ENCODE measurements at regions not wholly inside any gene's neighbourhood (a gene's known extent, or its start where the extent isn't known, plus 50 kb on each side); places are given as distances from the start of the nearest gene placed in this dataset.

- no peak overlapping the region for H4K8ac ChIP-seq (ENCODE audit: low read depth, low read length)
- H3K14ac ChIP-seq (ENCODE audit: low read length), result peak overlapping the region; percentile 17
- no peak overlapping the region for H3K4me3 ChIP-seq (ENCODE audit: low read length in 2 of 2)
- H3K4me1 ChIP-seq (ENCODE audit: control insufficient read depth in 2 of 2, insufficient read depth in 1 of 2, low read depth in 1 of 2, low read length in 2 of 2), result peaks cover 15 to 30% of the 10 kb centered on the region in 2 donors
- no peak overlapping the region for H3K4ac ChIP-seq (ENCODE audit: low read length)
- peak overlapping the region; percentile 94 for H3K18ac ChIP-seq (ENCODE audit: low read length)
- no peak overlapping the region for H4K91ac ChIP-seq (ENCODE audit: low read depth, low read length, poor library complexity)
- H3K36me3 ChIP-seq (replicated peaks in 1 of 2; ENCODE audit: control insufficient read depth in 2 of 2, insufficient read depth in 2 of 2, low read length in 2 of 2), result peaks cover 0 to 2% of the 10 kb centered on the region in 2 donors
- peak overlapping the region; percentile 33 for H2BK12ac ChIP-seq (ENCODE audit: low read length)
- peak overlapping the region; percentile 99 for H2BK15ac ChIP-seq (ENCODE audit: low read length)
- no peak overlapping the region for H3K27ac ChIP-seq (replicated peaks; ENCODE audit: low read length)
- peaks cover 3 to 14% of the 10 kb centered on the region in 2 donors for H3K9me3 ChIP-seq (replicated peaks in 1 of 2; ENCODE audit: control insufficient read depth in 2 of 2, insufficient read depth in 1 of 2, low read depth in 1 of 2, low read length in 2 of 2)
- no peaks in the 10 kb centered on the region for H3K27me3 ChIP-seq (ENCODE audit: control insufficient read depth in 3 of 3, insufficient read depth in 3 of 3, low read depth in 1 of 3, low read length in 3 of 3)
- no peak overlapping the region for H3K23ac ChIP-seq (ENCODE audit: low read depth, low read length, poor library complexity)
- H2AK5ac ChIP-seq (ENCODE audit: low read depth, low read length), result peak overlapping the region; percentile 95
- no peaks in the 10 kb centered on the region for H3K79me1 ChIP-seq (ENCODE audit: low read depth, low read length)
- no peak overlapping the region for H3K4me2 ChIP-seq (ENCODE audit: insufficient read depth, low read length, poor library complexity, severe bottlenecking)
- no CpG with 5 or more reads among the region's 12 CpGs for WGBS, 2 donors (ENCODE audit: extremely low coverage in 2 of 2, insufficient read length in 2 of 2, insufficient replicate concordance in 1 of 2)
- no peak overlapping the region for H2AFZ ChIP-seq (ENCODE audit: low read length)
- H2BK5ac ChIP-seq (ENCODE audit: low read length), result no peak overlapping the region
- no peak for DNase-seq (ENCODE audit: low spot score)
- H3K9ac ChIP-seq (ENCODE audit: low read depth, low read length, poor library complexity), result no peak overlapping the region
- peak overlapping the region; percentile 84 for H2BK120ac ChIP-seq (ENCODE audit: low read depth, low read length)
Observed at GRCh38 chr2:236342951-236343350, 78.7 kb upstream of the ASB18 start.

- Histone ChIP-seq H2AK5ac (ENCODE audit: low read depth, low read length) (peak overlapping the region; percentile 95), H3K27ac (replicated peaks; ENCODE audit: low read length) (no peak overlapping the region), H3K14ac (ENCODE audit: low read length) (no peak overlapping the region), H2BK15ac (ENCODE audit: low read length) (peak overlapping the region; percentile 99), H2BK120ac (ENCODE audit: low read depth, low read length) (peak overlapping the region; percentile 84), H4K91ac (ENCODE audit: low read depth, low read length, poor library complexity) (no peak overlapping the region), H3K23ac (ENCODE audit: low read depth, low read length, poor library complexity) (no peak overlapping the region), H2BK5ac (ENCODE audit: low read length) (no peak overlapping the region), H3K79me1 (ENCODE audit: low read depth, low read length) (no peaks in the 10 kb centered on the region), H2BK12ac (ENCODE audit: low read length) (no peak overlapping the region), H3K9me3 (replicated peaks in 1 of 2; ENCODE audit: control insufficient read depth in 2 of 2, insufficient read depth in 1 of 2, low read depth in 1 of 2, low read length in 2 of 2) (peaks cover 3 to 14% of the 10 kb centered on the region in 2 donors), H3K18ac (ENCODE audit: low read length) (no peak overlapping the region), H4K8ac (ENCODE audit: low read depth, low read length) (no peak overlapping the region), H3K4me1 (ENCODE audit: control insufficient read depth in 2 of 2, insufficient read depth in 1 of 2, low read depth in 1 of 2, low read length in 2 of 2) (peaks cover 14 to 28% of the 10 kb centered on the region in 2 donors), H3K36me3 (replicated peaks in 1 of 2; ENCODE audit: control insufficient read depth in 2 of 2, insufficient read depth in 2 of 2, low read length in 2 of 2) (peaks cover 0 to 2% of the 10 kb centered on the region in 2 donors), H3K9ac (ENCODE audit: low read depth, low read length, poor library complexity) (no peak overlapping the region), H3K4me3 (ENCODE audit: low read length in 2 of 2) (no peak overlapping the region), H2AFZ (ENCODE audit: low read length) (peak overlapping the region; percentile 44), H3K27me3 (ENCODE audit: control insufficient read depth in 3 of 3, insufficient read depth in 3 of 3, low read depth in 1 of 3, low read length in 3 of 3) (no peaks in the 10 kb centered on the region), H3K4ac (ENCODE audit: low read length) (no peak overlapping the region), H3K4me2 (ENCODE audit: insufficient read depth, low read length, poor library complexity, severe bottlenecking) (no peak overlapping the region)
- no CpG with 5 or more reads among the region's 10 CpGs for WGBS, 2 donors (ENCODE audit: extremely low coverage in 2 of 2, insufficient read length in 2 of 2, insufficient replicate concordance in 1 of 2)
- peak; percentile 58 for DNase-seq (ENCODE audit: low spot score)
Observed at GRCh38 chr2:236343400-236344161, 79.4 kb upstream of the ASB18 start.

DNA sequence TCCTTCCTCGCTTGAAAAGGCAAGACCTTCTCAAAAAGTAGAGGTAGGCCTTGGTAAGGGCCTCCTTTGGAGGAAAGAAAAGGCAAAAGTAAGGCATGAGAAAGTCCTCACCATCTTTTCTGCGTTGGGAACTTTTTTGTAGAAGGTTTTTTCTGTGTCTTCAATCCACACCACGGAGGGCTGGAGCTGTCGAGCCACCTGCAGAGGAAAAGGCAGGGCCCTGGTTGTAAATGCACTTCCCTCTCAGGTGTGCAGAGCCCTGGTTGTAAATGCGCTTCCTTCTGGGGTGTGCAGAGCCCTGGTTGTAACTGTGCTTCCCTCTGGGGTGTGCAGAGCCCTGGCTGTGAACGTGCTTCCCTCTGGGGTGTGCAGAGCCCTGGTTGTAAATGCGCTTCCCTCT is 80.2 kb upstream of the ASB18 start:
- no peak overlapping the region for H4K8ac ChIP-seq (ENCODE audit: low read depth, low read length)
- H2BK120ac ChIP-seq (ENCODE audit: low read depth, low read length), result no peak overlapping the region
- no peak overlapping the region for H3K23ac ChIP-seq (ENCODE audit: low read depth, low read length, poor library complexity)
- no peak overlapping the region for H3K4me3 ChIP-seq (ENCODE audit: low read length in 2 of 2)
- no peaks in the 10 kb centered on the region for H3K27me3 ChIP-seq (ENCODE audit: control insufficient read depth in 3 of 3, insufficient read depth in 3 of 3, low read depth in 1 of 3, low read length in 3 of 3)
- H2BK5ac ChIP-seq (ENCODE audit: low read length), result no peak overlapping the region
- no peak overlapping the region for H3K14ac ChIP-seq (ENCODE audit: low read length)
- no peak overlapping the region for H4K91ac ChIP-seq (ENCODE audit: low read depth, low read length, poor library complexity)
- H2AFZ ChIP-seq (ENCODE audit: low read length), result peak overlapping the region; percentile 43
- H2AK5ac ChIP-seq (ENCODE audit: low read depth, low read length), result no peak overlapping the region
- H2BK12ac ChIP-seq (ENCODE audit: low read length), result no peak overlapping the region
- H3K79me1 ChIP-seq (ENCODE audit: low read depth, low read length), result no peaks in the 10 kb centered on the region
- H3K36me3 ChIP-seq (replicated peaks in 1 of 2; ENCODE audit: control insufficient read depth in 2 of 2, insufficient read depth in 2 of 2, low read length in 2 of 2), result peaks cover 0 to 2% of the 10 kb centered on the region in 2 donors
- H3K27ac ChIP-seq (replicated peaks; ENCODE audit: low read length), result no peak overlapping the region
- H2BK15ac ChIP-seq (ENCODE audit: low read length), result no peak overlapping the region
- no peak overlapping the region for H3K4me2 ChIP-seq (ENCODE audit: insufficient read depth, low read length, poor library complexity, severe bottlenecking)
- no peak for DNase-seq (ENCODE audit: low spot score)
- peaks cover 16 to 23% of the 10 kb centered on the region in 2 donors for H3K4me1 ChIP-seq (ENCODE audit: control insufficient read depth in 2 of 2, insufficient read depth in 1 of 2, low read depth in 1 of 2, low read length in 2 of 2)
- H3K18ac ChIP-seq (ENCODE audit: low read length), result no peak overlapping the region
- peaks cover 3 to 12% of the 10 kb centered on the region in 2 donors for H3K9me3 ChIP-seq (replicated peaks in 1 of 2; ENCODE audit: control insufficient read depth in 2 of 2, insufficient read depth in 1 of 2, low read depth in 1 of 2, low read length in 2 of 2)
- H3K9ac ChIP-seq (ENCODE audit: low read depth, low read length, poor library complexity), result no peak overlapping the region
- no peak overlapping the region for H3K4ac ChIP-seq (ENCODE audit: low read length)
- WGBS, 2 donors (ENCODE audit: extremely low coverage in 2 of 2, insufficient read length in 2 of 2, insufficient replicate concordance in 1 of 2), result no CpG with 5 or more reads among the region's 7 CpGs

DNA sequence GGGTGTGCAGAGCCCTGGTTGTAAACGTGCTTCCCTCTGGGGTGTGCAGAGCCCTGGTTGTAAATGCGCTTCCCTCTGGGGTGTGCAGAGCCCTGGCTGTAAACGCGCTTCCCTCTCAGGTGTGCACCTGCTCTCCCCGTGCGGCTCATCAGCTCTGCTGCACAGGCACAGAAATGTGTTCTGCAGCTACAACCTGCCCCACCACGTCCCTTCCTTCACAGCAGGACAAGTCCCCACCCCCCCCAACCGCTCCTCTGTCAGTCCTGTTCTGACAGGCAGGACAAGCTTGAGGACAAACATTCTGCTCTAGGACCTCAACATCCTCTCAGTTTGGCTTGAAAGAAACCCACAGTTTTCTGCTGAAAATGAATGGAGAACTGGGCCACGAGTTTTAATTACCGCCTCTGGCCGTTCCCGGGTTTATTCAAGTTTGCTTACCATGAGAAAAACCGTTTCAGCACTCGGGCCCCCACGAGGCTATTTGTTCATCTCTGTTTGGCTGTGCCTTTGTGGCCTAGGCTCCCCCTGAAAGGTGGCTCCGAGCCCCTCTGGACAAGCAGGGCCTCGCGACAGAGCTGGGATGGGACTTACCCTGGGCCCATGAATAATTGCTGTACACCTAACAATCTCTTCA is 81.0 kb upstream of the ASB18 start:
- H3K9ac ChIP-seq (ENCODE audit: low read depth, low read length, poor library complexity), result peak overlapping the region; percentile 51
- H3K14ac ChIP-seq (ENCODE audit: low read length), result no peak overlapping the region
- no peaks in the 10 kb centered on the region for H3K27me3 ChIP-seq (ENCODE audit: control insufficient read depth in 3 of 3, insufficient read depth in 3 of 3, low read depth in 1 of 3, low read length in 3 of 3)
- no peak for DNase-seq (ENCODE audit: low spot score)
- H2BK12ac ChIP-seq (ENCODE audit: low read length), result no peak overlapping the region
- H3K4ac ChIP-seq (ENCODE audit: low read length), result no peak overlapping the region
- no peak overlapping the region for H4K8ac ChIP-seq (ENCODE audit: low read depth, low read length)
- no peaks in the 10 kb centered on the region for H3K79me1 ChIP-seq (ENCODE audit: low read depth, low read length)
- H3K18ac ChIP-seq (ENCODE audit: low read length), result peak overlapping the region; percentile 56
- no peak overlapping the region for H3K27ac ChIP-seq (replicated peaks; ENCODE audit: low read length)
- H3K23ac ChIP-seq (ENCODE audit: low read depth, low read length, poor library complexity), result no peak overlapping the region
- H2BK5ac ChIP-seq (ENCODE audit: low read length), result no peak overlapping the region
- H3K9me3 ChIP-seq (replicated peaks in 1 of 2; ENCODE audit: control insufficient read depth in 2 of 2, insufficient read depth in 1 of 2, low read depth in 1 of 2, low read length in 2 of 2), result peaks cover 3 to 6% of the 10 kb centered on the region in 2 donors
- no peak overlapping the region for H3K4me3 ChIP-seq (ENCODE audit: low read length in 2 of 2)
- peak overlapping the region; percentile 58 for H2AFZ ChIP-seq (ENCODE audit: low read length)
- peaks cover 16 to 23% of the 10 kb centered on the region in 2 donors for H3K4me1 ChIP-seq (ENCODE audit: control insufficient read depth in 2 of 2, insufficient read depth in 1 of 2, low read depth in 1 of 2, low read length in 2 of 2)
- H3K4me2 ChIP-seq (ENCODE audit: insufficient read depth, low read length, poor library complexity, severe bottlenecking), result no peak overlapping the region
- H3K36me3 ChIP-seq (replicated peaks in 1 of 2; ENCODE audit: control insufficient read depth in 2 of 2, insufficient read depth in 2 of 2, low read length in 2 of 2), result peaks cover 0 to 2% of the 10 kb centered on the region in 2 donors
- H2BK15ac ChIP-seq (ENCODE audit: low read length), result no peak overlapping the region
- no CpG with 5 or more reads among the region's 18 CpGs for WGBS, 2 donors (ENCODE audit: extremely low coverage in 2 of 2, insufficient read length in 2 of 2, insufficient replicate concordance in 1 of 2)
- H2AK5ac ChIP-seq (ENCODE audit: low read depth, low read length), result no peak overlapping the region
- no peak overlapping the region for H4K91ac ChIP-seq (ENCODE audit: low read depth, low read length, poor library complexity)
- H2BK120ac ChIP-seq (ENCODE audit: low read depth, low read length), result no peak overlapping the region

Measured in neuronal stem cell (in vitro differentiated cells).